ENCODE measurements at regions not wholly inside any gene's neighbourhood (a gene's known extent, or its start where the extent isn't known, plus 50 kb on each side); places are given as distances from the start of the nearest gene placed in this dataset.

- TF ChIP-seq EZH2 (IDR thresholded peaks at IDR 0.05) = no peak
- TF ChIP-seq POLR2AphosphoS5 (IDR thresholded peaks at IDR 0.05; ENCODE audit: borderline replicate concordance, low read depth, low read length) = no peak
- TF ChIP-seq FOXP2 (optimal IDR thresholded peaks at IDR 0.05; ENCODE audit: control extremely low read depth, extremely low read length, insufficient read depth) = no peak
Observed at GRCh38 chr11:29018631-29019030, 910.4 kb downstream of the METTL15 start.
